ENCODE measurements at regions not wholly inside any gene's neighbourhood (a gene's known extent, or its start where the extent isn't known, plus 50 kb on each side); places are given as distances from the start of the nearest gene placed in this dataset.

DNA sequence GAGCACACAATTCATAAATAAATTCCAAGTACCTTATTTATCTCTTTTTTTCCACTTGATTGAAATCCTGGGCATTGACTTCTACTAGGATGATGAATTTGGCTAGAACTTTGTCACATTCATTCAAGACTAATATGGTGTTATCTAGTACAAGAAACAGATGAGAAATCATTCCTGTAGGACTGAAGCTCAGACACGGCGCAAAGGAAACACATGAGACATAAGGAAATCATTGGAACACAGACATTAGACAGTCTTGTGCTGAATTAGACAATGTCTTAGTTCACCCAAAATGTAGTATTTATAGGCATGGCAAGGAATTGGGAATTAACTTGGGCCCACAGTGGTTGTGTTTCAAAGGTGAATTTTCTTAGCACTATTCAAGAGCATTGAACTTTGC is 305.7 kb downstream of the SETD4 start:
- no peak for TF ChIP-seq GATA3 (IDR thresholded peaks at IDR 0.05; ENCODE audit: low read depth, low read length)
- TF ChIP-seq GATA2 (IDR thresholded peaks at IDR 0.05; ENCODE audit: low read depth, low read length) = no peak

All from SH-SY5Y (cell line).